HCT116 (cell line): ENCODE measurements at regions not wholly inside any gene's neighbourhood (a gene's known extent, or its start where the extent isn't known, plus 50 kb on each side); places are given as distances from the start of the nearest gene placed in this dataset.

ENCODE experiments used
- ATAC-seq: fragments of 200-7000 bp; cut with Tn5 transposase; 2 replicates; pipeline ENCODE4 v1.9.1; 2020; ENCODE audit warnings: mild to moderate bottlenecking, moderate library complexity
- BruUV-seq: library from RNA; stranded (reverse); fragments of 400-500 nt; replicated peaks from 2 replicates; lab custom pipeline; 2021; lab: Mats Ljungman, UMichigan
- CTCF ChIA-PET: fragments of 300-600 bp; sonication (Branson Sonifier 250); formaldehyde crosslinking; loops from one replicate; lab custom pipeline; 2021; ENCODE audit warnings: antibody characterized with exemption; lab: Charles Lee
- POLR2A ChIA-PET: fragments of 300-600, 350-600 bp; sonication (Branson Sonifier 250); formaldehyde crosslinking; loops from one replicate; lab custom pipeline; 2021; ENCODE audit warnings: antibody characterized with exemption; lab: Charles Lee
- RAD21 ChIA-PET, 2 experiments: fragments of 300-600 bp; sonication (Branson Sonifier 250); formaldehyde crosslinking; loops; one replicate each; lab custom pipeline; 2023; ENCODE audit warnings: low total read pairs in 2 of 2; ENCODE audit not compliant: uncharacterized antibody in 2 of 2, unreplicated experiment in 2 of 2, low non-redundant PET in 1 of 2; lab: Charles Lee
- DNase-seq: peaks from one replicate; pipeline ENCODE4 v3.0.0-alpha.2; 2010; ENCODE audit warnings: low read depth, low spot score
- H2AFZ ChIP-seq: fragments of 200-600 bp; shearing (Covaris generic), sonication (generic); 2 replicates; pipeline ENCODE4 v1.6.1; 2017; ENCODE audit warnings: low read depth, mixed run types, mixed read lengths, antibody characterized with exemption, low read length; ENCODE audit not compliant: poor library complexity, severe bottlenecking
- H3K27ac ChIP-seq: 2 replicates; pipeline ENCODE4 v1.5.1; 2012; ENCODE audit warnings: low read depth, low read length
- H3K27me3 ChIP-seq: fragments of 200-600 bp; sonication (generic); 2 replicates; pipeline ENCODE4 v1.6.1; 2016; ENCODE audit warnings: mixed run types, low read length, mixed read lengths; ENCODE audit not compliant: insufficient read depth
- H3K36me3 ChIP-seq, 2 experiments: fragments of 200-500 bp in 1 of 2; fragments of 200-600 bp in 1 of 2; sonication (Bioruptor generic) in 1 of 2; sonication (generic) in 1 of 2; 2 replicates each; pipeline versions ENCODE4 v1.5.1 to v1.6.1; 2014 to 2016; ENCODE audit warnings: low read length in 2 of 2, inconsistent platforms in 1 of 2, mixed read lengths in 1 of 2, mixed run types in 1 of 2; ENCODE audit not compliant: insufficient read depth in 2 of 2, control insufficient read depth in 1 of 2
- H3K4me1 ChIP-seq, 2 experiments: fragments of 200-600 bp in 1 of 2; sonication (generic) in 1 of 2; 2 replicates each; pipeline versions ENCODE4 v1.5.1 to v1.6.1; 2012 to 2017; ENCODE audit warnings: low read length in 2 of 2, inconsistent platforms in 1 of 2, mild to moderate bottlenecking in 1 of 2, mixed read lengths in 1 of 2, mixed run types in 1 of 2, moderate library complexity in 1 of 2; ENCODE audit not compliant: insufficient read depth in 2 of 2, control insufficient read depth in 1 of 2
- H3K4me2 ChIP-seq: fragments of 200-600 bp; sonication (generic); 2 replicates; pipeline ENCODE4 v1.6.1; 2017; ENCODE audit warnings: mixed run types, low read length, mixed read lengths
- H3K4me3 ChIP-seq, 2 experiments: fragments of 200-600 bp in 1 of 2; sonication (generic) in 1 of 2; replicated peaks in 1 of 2; 2 replicates each; pipeline ENCODE4 v1.5.1; 2011 to 2016; ENCODE audit warnings: low read length in 2 of 2, control low read depth in 1 of 2, low read depth in 1 of 2, mild to moderate bottlenecking in 1 of 2, mixed read lengths in 1 of 2, mixed run types in 1 of 2
- H3K79me2 ChIP-seq: fragments of 200-600 bp; sonication (generic); 2 replicates; pipeline ENCODE4 v1.6.1; 2017; ENCODE audit warnings: mild to moderate bottlenecking, mixed run types, low read length, moderate library complexity, mixed read lengths; ENCODE audit not compliant: insufficient read depth
- H3K9ac ChIP-seq: fragments of 200-600 bp; sonication (generic); 2 replicates; pipeline ENCODE4 v1.6.1; 2016; ENCODE audit warnings: low read length, mixed read lengths
- H3K9me2 ChIP-seq: fragments of 200-600 bp; sonication (generic), shearing (Covaris generic); 2 replicates; pipeline ENCODE4 v1.6.1; 2017; ENCODE audit warnings: mixed run types, mild to moderate bottlenecking, moderate library complexity; ENCODE audit not compliant: insufficient read depth
- H3K9me3 ChIP-seq, 2 experiments: fragments of 200-500 bp in 1 of 2; fragments of 200-600 bp in 1 of 2; sonication (Bioruptor generic) in 1 of 2; sonication (generic) in 1 of 2; 2 replicates each; pipeline ENCODE4 v1.6.1; 2014 to 2017; ENCODE audit warnings: low read length in 2 of 2, mixed read lengths in 2 of 2, inconsistent platforms in 1 of 2, low read depth in 1 of 2, mild to moderate bottlenecking in 1 of 2, mixed run types in 1 of 2, moderate library complexity in 1 of 2; ENCODE audit not compliant: control insufficient read depth in 1 of 2, insufficient read depth in 1 of 2
- H4K20me1 ChIP-seq: fragments of 200-600 bp; sonication (generic), shearing (Covaris generic); 2 replicates; pipeline ENCODE4 v1.6.1; 2017; ENCODE audit warnings: mixed run types, mild to moderate bottlenecking, moderate library complexity; ENCODE audit not compliant: insufficient read depth
- ATF3 ChIP-seq: IDR thresholded peaks from 2 replicates; pipeline ENCODE4 v1.6.1; 2012
- CBX3 ChIP-seq: IDR thresholded peaks from 2 replicates; pipeline ENCODE4 v1.6.1; 2012; ENCODE audit warnings: low read depth
- CTCF ChIP-seq, 3 experiments: fragments of 200-600 bp in 1 of 3; sonication (generic) in 1 of 3; IDR thresholded peaks in 2 of 3; conservative IDR thresholded peaks in 1 of 3; 2 replicates each; pipeline ENCODE4 v1.5.1; 2012 to 2017; ENCODE audit warnings: low read depth in 2 of 3, low read length in 2 of 3, antibody characterized with exemption in 1 of 3, borderline replicate concordance in 1 of 3, control low read depth in 1 of 3, mild to moderate bottlenecking in 1 of 3, mixed read lengths in 1 of 3, mixed run types in 1 of 3, moderate library complexity in 1 of 3; ENCODE audit not compliant: insufficient read depth in 1 of 3
- EZH2 ChIP-seq: fragments of 200-600 bp; sonication (generic); IDR thresholded peaks from 2 replicates; pipeline ENCODE4 v1.6.1; 2017; ENCODE audit warnings: antibody characterized with exemption, mixed run types
- EZH2phosphoT487 ChIP-seq: fragments of 200-600 bp; IDR thresholded peaks from 2 replicates; pipeline ENCODE4 v1.6.1; 2018; ENCODE audit warnings: antibody characterized with exemption, borderline replicate concordance
- MAX ChIP-seq: IDR thresholded peaks from 2 replicates; pipeline ENCODE4 v1.6.1; 2012
- SRF ChIP-seq: IDR thresholded peaks from 2 replicates; pipeline ENCODE4 v1.6.1; 2012; ENCODE audit warnings: low read depth
- ZFX ChIP-seq: fragments of 450-650 bp; IDR thresholded peaks from 2 replicates; pipeline ENCODE4 v1.6.1; 2017
- ZNF274 ChIP-seq: fragments of 200-500 bp; sonication (Bioruptor generic); IDR thresholded peaks from 2 replicates; pipeline ENCODE4 v1.6.1; 2014; ENCODE audit warnings: mild to moderate bottlenecking, low read depth, low read length, inconsistent platforms
- intact Hi-C: fragments of 100-400 bp; cut with micrococcal nuclease; formaldehyde crosslinking; loops from 2 replicates; pipeline ENCODE4 v1.10.0; 2022
- TF ChIP-seq, protein P1 (sequence below): IDR thresholded peaks from 2 replicates; pipeline ENCODE4 v1.6.1; 2011; ENCODE audit warnings: mild to moderate bottlenecking, low read length, moderate library complexity; ENCODE audit not compliant: insufficient replicate concordance; ENCODE audit errors: extremely low read depth

GRCh38 chr2:125591954-125592353 lies 1064.0 kb upstream of the GYPC start:
- Histone ChIP-seq H4K20me1 (no peaks in the 10 kb centered on the region), H3K79me2 (no peaks in the 10 kb centered on the region), H3K4me2 (no peak overlapping the region), H3K9me3 (peaks cover 11 to 24% of the 10 kb centered on the region in 2 experiments; a peak in 2 of 4 replicates), H3K4me3 (no peak overlapping the region), H3K36me3 (no peaks in the 10 kb centered on the region; a peak in 1 of 4 replicates), H3K27ac (no peak overlapping the region), H3K27me3 (no peaks in the 10 kb centered on the region), H2AFZ (no peak overlapping the region), H3K4me1 (no peaks in the 10 kb centered on the region), H3K9ac (no peak overlapping the region), H3K9me2 (no peaks in the 10 kb centered on the region)
- BruUV-seq: no TSS peak
- intact Hi-C loops: no loop called here
- no peak for ATAC-seq
- CTCF ChIA-PET: no interaction called here
- DNase-seq: no peak
- POLR2A ChIA-PET: no interaction called here
- RAD21 ChIA-PET: no interaction called here
- TF ChIP-seq EZH2 (no peak), MAX (no peak), ATF3 (no peak), CTCF (IDR thresholded peaks at IDR 0.05 in 2 of 3, conservative IDR thresholded peaks at IDR 0.05 in 1 of 3; ENCODE audit: borderline replicate concordance in 1 of 3, insufficient read depth in 1 of 3, low read depth in 2 of 3, low read length in 2 of 3) (no peak)

GRCh38 chr2:125593036-125593435 lies 1062.9 kb upstream of the GYPC start:
- RAD21 ChIA-PET: no interaction called here
- H3K9me3 ChIP-seq: peaks cover 11 to 22% of the 10 kb centered on the region in 2 experiments; a peak in 2 of 4 replicates

More at GRCh38 chr2:125593036-125593435, 1062.9 kb upstream of the GYPC start:
- TF ChIP-seq ZNF274 (no peak), ZFX (no peak), CBX3 (no peak), EZH2phosphoT487 (no peak), SRF (no peak)
- TF ChIP-seq, protein P1, sequence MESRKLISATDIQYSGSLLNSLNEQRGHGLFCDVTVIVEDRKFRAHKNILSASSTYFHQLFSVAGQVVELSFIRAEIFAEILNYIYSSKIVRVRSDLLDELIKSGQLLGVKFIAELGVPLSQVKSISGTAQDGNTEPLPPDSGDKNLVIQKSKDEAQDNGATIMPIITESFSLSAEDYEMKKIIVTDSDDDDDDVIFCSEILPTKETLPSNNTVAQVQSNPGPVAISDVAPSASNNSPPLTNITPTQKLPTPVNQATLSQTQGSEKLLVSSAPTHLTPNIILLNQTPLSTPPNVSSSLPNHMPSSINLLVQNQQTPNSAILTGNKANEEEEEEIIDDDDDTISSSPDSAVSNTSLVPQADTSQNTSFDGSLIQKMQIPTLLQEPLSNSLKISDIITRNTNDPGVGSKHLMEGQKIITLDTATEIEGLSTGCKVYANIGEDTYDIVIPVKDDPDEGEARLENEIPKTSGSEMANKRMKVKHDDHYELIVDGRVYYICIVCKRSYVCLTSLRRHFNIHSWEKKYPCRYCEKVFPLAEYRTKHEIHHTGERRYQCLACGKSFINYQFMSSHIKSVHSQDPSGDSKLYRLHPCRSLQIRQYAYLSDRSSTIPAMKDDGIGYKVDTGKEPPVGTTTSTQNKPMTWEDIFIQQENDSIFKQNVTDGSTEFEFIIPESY: no peak
- ATAC-seq: no peak
- no peaks in the 10 kb centered on the region for H3K9me2 ChIP-seq
- no peak for DNase-seq
- no peaks in the 10 kb centered on the region; a peak in 1 of 4 replicates for H3K36me3 ChIP-seq
- H3K4me1 ChIP-seq: no peaks in the 10 kb centered on the region
- no TSS peak for BruUV-seq
- no peak overlapping the region for H2AFZ ChIP-seq
- H3K27ac ChIP-seq: no peak overlapping the region
- intact Hi-C loops: no loop called here
- ChIA-PET POLR2A (no interaction called here), CTCF (no interaction called here)
- H3K79me2 ChIP-seq: no peaks in the 10 kb centered on the region
- H3K27me3 ChIP-seq: no peaks in the 10 kb centered on the region
- H3K4me2 ChIP-seq: no peak overlapping the region
- no peak overlapping the region for H3K9ac ChIP-seq
- H3K4me3 ChIP-seq: no peak overlapping the region
- no peaks in the 10 kb centered on the region for H4K20me1 ChIP-seq
